ENCODE measurements at regions not wholly inside any gene's neighbourhood (a gene's known extent, or its start where the extent isn't known, plus 50 kb on each side); places are given as distances from the start of the nearest gene placed in this dataset.

GRCh38 chr6:1250489-1251197, 61.3 kb upstream of the FOXQ1 start:
- Histone ChIP-seq H3K36me3 (ENCODE audit: control insufficient read depth, insufficient read depth, low read length) (no peaks in the 10 kb centered on the region), H3K27ac (ENCODE audit: insufficient read depth, low read length) (no peak overlapping the region), H3K79me2 (ENCODE audit: control insufficient read depth, insufficient read depth, low read length) (no peaks in the 10 kb centered on the region), H3K27me3 (ENCODE audit: control insufficient read depth, insufficient read depth, low read length) (no peaks in the 10 kb centered on the region), H4K20me1 (ENCODE audit: control insufficient read depth, extremely low read depth, insufficient read depth, low read length) (no peaks in the 10 kb centered on the region), H3K4me2 (ENCODE audit: extremely low read depth, insufficient read depth, low read length) (no peak overlapping the region), H3K9ac (ENCODE audit: insufficient read depth, low read length) (no peak overlapping the region), H3K9me3 (ENCODE audit: control insufficient read depth, insufficient read depth, low read depth, low read length) (no peaks in the 10 kb centered on the region), H2AFZ (ENCODE audit: low read length) (peak overlapping the region; percentile 14), H3K4me3 (replicated peaks in 1 of 4; ENCODE audit: control extremely low read depth in 1 of 4, insufficient read depth in 1 of 4, low read depth in 3 of 4, low read length in 4 of 4) (no peak overlapping the region), H3K4me1 (ENCODE audit: control insufficient read depth, extremely low read depth, insufficient read depth, low read length) (peaks cover 6% of the 10 kb centered on the region)
- TF ChIP-seq CTCF (conservative IDR thresholded peaks at IDR 0.05 in 1 of 2, IDR thresholded peaks at IDR 0.05 in 1 of 2; ENCODE audit: low read depth in 1 of 2, low read length in 2 of 2) (no peak), EZH2 (IDR thresholded peaks at IDR 0.05; ENCODE audit: low read length, missing control alignments) (no peak)
- DNase-seq (ENCODE audit: low read depth in 2 of 2): no peak

DNA sequence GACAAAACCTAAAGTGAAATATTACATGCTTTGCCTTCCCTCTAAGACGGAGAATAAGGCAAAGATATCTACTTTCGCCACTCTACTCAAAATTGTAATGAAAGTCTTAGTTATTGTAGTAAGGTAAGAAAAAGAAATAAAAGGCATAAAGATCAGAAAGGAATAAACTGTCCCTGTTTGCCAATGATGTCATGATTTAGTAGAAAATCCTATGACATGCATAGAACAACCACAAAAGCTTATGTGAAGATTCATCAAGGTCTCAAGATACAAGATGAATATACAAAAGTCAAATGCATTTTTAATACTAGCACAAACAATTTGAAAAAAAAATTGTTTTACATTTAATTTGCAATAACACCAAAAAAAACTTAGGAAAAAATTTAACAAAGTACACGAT, 64.0 kb upstream of the FOXQ1 start:
- no peak overlapping the region for H3K4me2 ChIP-seq (ENCODE audit: extremely low read depth, insufficient read depth, low read length)
- H3K4me3 ChIP-seq (replicated peaks in 1 of 4; ENCODE audit: control extremely low read depth in 1 of 4, insufficient read depth in 1 of 4, low read depth in 3 of 4, low read length in 4 of 4): no peak overlapping the region
- H4K20me1 ChIP-seq (ENCODE audit: control insufficient read depth, extremely low read depth, insufficient read depth, low read length): no peaks in the 10 kb centered on the region
- no peaks in the 10 kb centered on the region for H3K4me1 ChIP-seq (ENCODE audit: control insufficient read depth, extremely low read depth, insufficient read depth, low read length)
- H3K27ac ChIP-seq (ENCODE audit: insufficient read depth, low read length): no peak overlapping the region
- no peak for TF ChIP-seq CTCF (conservative IDR thresholded peaks at IDR 0.05 in 1 of 2, IDR thresholded peaks at IDR 0.05 in 1 of 2; ENCODE audit: low read depth in 1 of 2, low read length in 2 of 2)
- TF ChIP-seq EZH2 (IDR thresholded peaks at IDR 0.05; ENCODE audit: low read length, missing control alignments): no peak
- H2AFZ ChIP-seq (ENCODE audit: low read length): no peak overlapping the region
- no peaks in the 10 kb centered on the region for H3K79me2 ChIP-seq (ENCODE audit: control insufficient read depth, insufficient read depth, low read length)
- no peak for DNase-seq (ENCODE audit: low read depth in 2 of 2)
- no peak overlapping the region for H3K9ac ChIP-seq (ENCODE audit: insufficient read depth, low read length)
- H3K9me3 ChIP-seq (ENCODE audit: control insufficient read depth, insufficient read depth, low read depth, low read length): no peaks in the 10 kb centered on the region
- H3K27me3 ChIP-seq (ENCODE audit: control insufficient read depth, insufficient read depth, low read length): no peaks in the 10 kb centered on the region
- no peaks in the 10 kb centered on the region for H3K36me3 ChIP-seq (ENCODE audit: control insufficient read depth, insufficient read depth, low read length)

GRCh38 chr6:1247056-1247455, 64.8 kb upstream of the FOXQ1 start:
- no peaks in the 10 kb centered on the region for H3K9me3 ChIP-seq (ENCODE audit: control insufficient read depth, insufficient read depth, low read depth, low read length)
- H3K4me2 ChIP-seq (ENCODE audit: extremely low read depth, insufficient read depth, low read length): no peak overlapping the region
- no peak overlapping the region for H3K9ac ChIP-seq (ENCODE audit: insufficient read depth, low read length)
- DNase-seq (ENCODE audit: low read depth in 2 of 2): no peak
- no peaks in the 10 kb centered on the region for H4K20me1 ChIP-seq (ENCODE audit: control insufficient read depth, extremely low read depth, insufficient read depth, low read length)
- H3K4me1 ChIP-seq (ENCODE audit: control insufficient read depth, extremely low read depth, insufficient read depth, low read length): peaks cover 6% of the 10 kb centered on the region
- no peak overlapping the region for H2AFZ ChIP-seq (ENCODE audit: low read length)
- TF ChIP-seq EZH2 (IDR thresholded peaks at IDR 0.05; ENCODE audit: low read length, missing control alignments) (no peak), CTCF (conservative IDR thresholded peaks at IDR 0.05 in 1 of 2, IDR thresholded peaks at IDR 0.05 in 1 of 2; ENCODE audit: low read depth in 1 of 2, low read length in 2 of 2) (no peak)
- no peak overlapping the region for H3K27ac ChIP-seq (ENCODE audit: insufficient read depth, low read length)
- no peak overlapping the region for H3K4me3 ChIP-seq (replicated peaks in 1 of 4; ENCODE audit: control extremely low read depth in 1 of 4, insufficient read depth in 1 of 4, low read depth in 3 of 4, low read length in 4 of 4)
- no peaks in the 10 kb centered on the region for H3K36me3 ChIP-seq (ENCODE audit: control insufficient read depth, insufficient read depth, low read length)
- H3K79me2 ChIP-seq (ENCODE audit: control insufficient read depth, insufficient read depth, low read length): no peaks in the 10 kb centered on the region
- H3K27me3 ChIP-seq (ENCODE audit: control insufficient read depth, insufficient read depth, low read length): no peaks in the 10 kb centered on the region
